Activated CD8-positive, alpha-beta memory T cell treated with anti-CD3 and anti-CD28 coated beads, Interleukin-2, amount 50 U/mL, for 24 hours (primary cell): ENCODE measurements at regions not wholly inside any gene's neighbourhood (a gene's known extent, or its start where the extent isn't known, plus 50 kb on each side); places are given as distances from the start of the nearest gene placed in this dataset.

Experiments used
- DNase-seq: peaks from one replicate; pipeline ENCODE4 v3.0.0-alpha.2; 2020; ENCODE audit errors: extremely low read depth

- DNase-seq: no peak
Measured at GRCh38 chr12:124458992-124459851, 108.2 kb downstream of the NCOR2 start.

GRCh38 chr12:124458220-124458991, 109.0 kb downstream of the NCOR2 start:
- no peak for DNase-seq

DNA sequence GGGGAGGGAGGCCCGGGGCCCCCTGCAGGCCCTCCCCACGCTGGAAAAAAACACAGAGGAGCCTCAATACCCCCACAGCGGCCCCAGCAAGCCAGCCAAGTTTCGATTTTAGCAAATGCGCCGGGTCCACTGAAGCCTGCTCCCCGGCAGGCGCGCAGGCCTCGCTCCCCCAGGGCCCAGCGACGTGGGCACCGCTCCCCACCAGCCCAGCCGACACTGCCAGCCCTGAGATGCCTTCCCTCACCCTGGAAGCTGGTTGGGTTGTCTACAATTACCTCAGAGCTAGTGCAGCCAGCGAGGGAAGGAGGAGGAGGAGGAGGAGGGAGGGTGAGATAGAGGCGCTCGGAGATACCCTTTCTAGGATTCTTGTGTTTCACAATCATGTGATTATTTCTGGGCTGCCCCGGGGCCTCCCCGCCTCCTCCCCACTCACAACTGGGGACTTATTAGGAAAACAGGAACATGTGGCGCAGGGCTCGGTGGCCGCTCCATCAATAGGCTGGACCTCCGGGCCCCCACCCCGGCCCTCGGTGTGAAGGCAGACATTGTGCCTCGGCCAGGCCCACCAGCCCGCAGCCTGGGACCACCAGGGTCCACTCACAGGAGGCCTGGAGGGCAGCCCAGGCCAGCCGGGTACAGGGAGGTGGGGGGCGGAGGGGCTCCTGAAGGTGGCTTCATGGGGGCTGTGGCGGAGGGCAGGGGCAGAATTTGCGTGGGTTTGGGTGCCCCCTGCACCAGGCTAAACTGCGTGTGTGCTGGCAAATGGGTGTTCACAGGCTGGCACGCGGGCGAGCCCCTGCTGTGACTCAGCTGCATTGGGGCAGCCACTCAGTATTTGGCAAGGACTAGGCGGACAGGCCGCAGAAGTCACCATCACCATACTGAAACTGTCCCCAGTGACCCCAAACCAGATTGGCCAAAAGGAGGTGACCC, 109.9 kb downstream of the NCOR2 start:
- DNase-seq: no peak

DNA sequence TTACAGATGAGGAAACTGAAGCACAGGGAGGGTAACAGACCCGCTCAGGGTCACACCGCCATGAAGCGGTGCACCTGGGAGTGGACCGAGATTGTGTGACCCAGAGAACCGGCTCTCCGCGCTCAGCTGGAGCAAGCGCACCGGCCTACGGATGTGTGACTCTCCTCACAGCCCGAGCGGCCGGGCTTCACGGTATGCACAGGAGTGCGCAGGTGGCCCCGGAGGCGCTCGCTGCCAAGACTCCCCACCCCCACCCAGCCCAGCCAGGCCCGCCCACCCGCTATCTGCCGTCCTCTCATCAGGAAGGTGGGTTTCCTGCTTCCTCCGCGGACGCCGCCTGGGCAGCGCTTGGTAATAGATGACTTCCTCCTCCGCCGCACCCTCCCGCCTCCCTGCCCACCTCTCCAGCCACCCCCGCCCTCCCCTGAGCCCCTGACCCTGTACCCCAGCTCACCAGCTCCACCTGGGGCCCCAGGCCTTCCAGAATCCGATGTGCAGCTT, 110.7 kb downstream of the NCOR2 start:
- no peak for DNase-seq

DNA sequence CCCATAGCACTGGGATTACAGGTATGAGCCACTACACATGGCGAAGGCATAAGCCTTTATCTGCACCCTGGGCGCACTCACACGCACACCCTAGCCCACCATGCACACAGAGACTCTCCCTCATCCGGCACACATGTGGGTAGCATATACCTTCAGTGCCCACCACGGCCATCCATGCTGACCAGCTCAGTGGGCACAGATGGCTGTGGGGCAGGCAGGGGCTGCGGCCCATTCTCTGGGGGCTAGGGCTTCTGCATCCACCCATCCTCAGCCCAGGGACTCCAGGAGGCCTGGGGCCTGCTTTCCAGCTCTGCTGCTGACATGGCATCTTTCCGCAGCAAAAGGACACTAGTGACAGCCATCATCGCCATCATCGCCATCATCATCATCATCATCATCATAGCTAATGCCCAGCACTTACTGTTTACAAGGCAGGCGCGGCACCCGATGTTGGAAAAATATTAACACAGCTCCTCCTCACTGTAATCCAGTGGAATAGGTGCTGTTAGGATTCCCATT, 111.2 kb downstream of the NCOR2 start:
- DNase-seq: no peak

GRCh38 chr12:124455336-124455735, 112.1 kb downstream of the NCOR2 start:
- DNase-seq: no peak

DNA sequence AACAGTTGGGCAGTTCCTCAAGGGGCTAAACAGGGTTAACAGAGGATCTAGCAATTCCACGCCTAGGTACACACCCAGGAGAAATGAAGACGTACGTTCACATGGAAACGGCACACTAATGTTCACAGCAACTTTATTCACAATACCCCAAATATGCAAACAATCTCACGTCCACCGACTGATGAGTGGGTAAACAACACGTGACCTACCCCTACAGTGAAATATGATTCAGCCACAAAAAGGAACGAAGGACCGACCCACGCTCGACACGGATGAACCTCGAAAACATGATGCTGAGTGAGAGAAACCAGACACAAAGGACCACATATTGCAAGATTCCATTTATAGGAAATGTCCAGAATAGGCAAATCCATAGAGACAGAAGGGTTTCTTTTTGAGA, 112.7 kb downstream of the NCOR2 start:
- DNase-seq: no peak

DNA sequence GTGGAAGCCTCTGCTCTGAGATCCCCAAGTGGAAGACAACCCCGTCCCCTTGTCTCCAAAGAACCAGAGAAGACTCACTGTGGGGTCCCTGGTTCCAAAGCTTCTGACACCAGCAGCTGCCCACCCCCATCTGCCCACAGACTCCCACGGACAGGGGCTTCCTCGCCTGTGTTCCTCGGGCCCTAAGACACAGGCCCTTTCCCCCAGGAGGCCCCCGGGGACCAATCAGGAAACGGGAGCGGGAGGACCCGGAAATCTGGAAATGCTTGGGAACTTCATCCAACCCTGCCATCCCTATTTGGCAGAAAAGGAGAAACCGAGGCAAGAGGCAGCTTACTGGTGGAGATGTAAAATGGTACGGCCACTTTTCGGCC, 113.1 kb downstream of the NCOR2 start:
- no peak for DNase-seq

DNA sequence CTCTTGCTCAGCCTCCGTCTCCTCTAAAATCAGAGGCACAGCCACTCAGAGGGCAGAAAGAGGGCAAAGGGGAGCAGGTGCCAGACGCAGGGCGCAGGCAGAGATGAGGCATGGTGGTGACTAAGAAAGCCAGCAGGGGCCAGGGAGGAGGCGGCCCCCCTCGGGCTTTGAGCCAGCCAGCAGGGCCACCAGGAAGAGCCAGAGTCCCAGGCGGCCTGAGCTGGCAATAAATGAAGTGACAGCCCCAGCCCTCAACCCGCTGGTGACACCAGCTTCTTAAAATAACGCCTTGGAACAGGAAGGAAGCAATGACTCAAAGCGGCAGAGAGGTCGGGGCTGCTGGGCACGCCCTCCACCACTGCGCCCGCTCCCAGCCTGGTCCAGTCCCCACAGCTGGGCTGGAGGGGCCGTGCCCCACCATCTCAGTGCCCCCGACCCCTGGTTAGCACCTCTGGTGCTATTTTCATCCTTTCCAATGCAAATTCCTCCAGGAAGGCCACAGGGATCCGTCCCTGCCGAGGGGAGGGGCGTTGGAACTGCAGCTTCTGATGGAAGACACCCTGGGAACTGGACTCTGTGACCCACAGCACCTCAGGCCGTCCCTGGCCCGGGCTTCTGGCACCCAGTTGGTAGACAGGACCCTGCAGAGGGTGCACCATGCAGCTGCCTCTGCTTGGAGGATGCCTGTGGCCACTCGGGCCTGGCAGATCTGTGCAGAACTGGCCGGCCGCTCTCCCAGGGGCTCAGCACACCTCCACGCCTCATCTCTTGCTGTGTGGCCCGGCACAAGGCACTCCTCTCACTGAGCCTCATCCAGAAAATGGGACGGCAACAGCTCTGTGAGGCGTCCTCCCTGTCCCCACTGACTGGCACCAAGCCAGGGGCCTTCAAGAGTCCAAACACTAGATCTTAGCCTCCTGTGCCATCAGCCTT, 113.7 kb downstream of the NCOR2 start:
- peak; percentile 62 for DNase-seq

- DNase-seq: no peak
Measured at GRCh38 chr12:124452576-124453331, 114.7 kb downstream of the NCOR2 start.

- DNase-seq: no peak
Measured at GRCh38 chr12:124451637-124452243, 115.7 kb downstream of the NCOR2 start.

DNA sequence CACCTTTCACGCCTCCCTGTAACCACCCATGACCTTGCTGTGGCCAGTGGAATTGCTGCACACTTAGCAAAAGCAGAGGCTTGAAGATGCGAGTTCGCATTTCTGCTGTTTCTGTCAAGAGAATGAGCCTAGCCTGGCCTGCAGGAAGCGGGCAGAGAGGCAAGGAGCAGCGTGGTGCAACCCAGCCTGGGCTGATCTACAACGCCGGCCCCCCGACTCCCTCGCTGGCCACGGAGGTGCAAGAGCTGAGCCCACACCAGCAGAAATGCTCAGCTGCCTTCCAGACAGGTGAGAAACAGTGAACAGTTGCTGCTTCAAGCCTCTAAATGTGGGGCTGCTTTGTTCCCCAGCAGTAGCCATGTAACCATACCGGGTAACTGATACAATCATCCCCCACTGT, 116.4 kb downstream of the NCOR2 start:
- DNase-seq: no peak

DNA sequence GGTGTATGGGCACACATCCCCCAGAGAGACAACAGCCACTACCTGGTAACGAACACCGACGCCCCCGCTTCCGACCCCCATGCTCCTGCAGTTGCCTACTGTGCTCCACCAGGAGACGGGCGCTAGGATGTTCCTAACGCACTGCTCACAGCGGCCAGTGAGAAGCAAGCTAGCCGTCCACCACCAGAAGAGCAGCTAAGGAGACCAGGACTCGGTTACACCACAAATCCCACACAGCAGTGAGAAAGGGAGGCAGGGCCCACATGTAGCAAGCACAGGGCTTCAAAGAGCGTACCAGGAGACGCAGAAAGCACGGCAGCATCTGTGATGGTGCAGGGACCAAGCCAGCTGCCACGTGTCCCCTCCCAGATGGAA, 117.0 kb downstream of the NCOR2 start:
- DNase-seq: no peak

DNA sequence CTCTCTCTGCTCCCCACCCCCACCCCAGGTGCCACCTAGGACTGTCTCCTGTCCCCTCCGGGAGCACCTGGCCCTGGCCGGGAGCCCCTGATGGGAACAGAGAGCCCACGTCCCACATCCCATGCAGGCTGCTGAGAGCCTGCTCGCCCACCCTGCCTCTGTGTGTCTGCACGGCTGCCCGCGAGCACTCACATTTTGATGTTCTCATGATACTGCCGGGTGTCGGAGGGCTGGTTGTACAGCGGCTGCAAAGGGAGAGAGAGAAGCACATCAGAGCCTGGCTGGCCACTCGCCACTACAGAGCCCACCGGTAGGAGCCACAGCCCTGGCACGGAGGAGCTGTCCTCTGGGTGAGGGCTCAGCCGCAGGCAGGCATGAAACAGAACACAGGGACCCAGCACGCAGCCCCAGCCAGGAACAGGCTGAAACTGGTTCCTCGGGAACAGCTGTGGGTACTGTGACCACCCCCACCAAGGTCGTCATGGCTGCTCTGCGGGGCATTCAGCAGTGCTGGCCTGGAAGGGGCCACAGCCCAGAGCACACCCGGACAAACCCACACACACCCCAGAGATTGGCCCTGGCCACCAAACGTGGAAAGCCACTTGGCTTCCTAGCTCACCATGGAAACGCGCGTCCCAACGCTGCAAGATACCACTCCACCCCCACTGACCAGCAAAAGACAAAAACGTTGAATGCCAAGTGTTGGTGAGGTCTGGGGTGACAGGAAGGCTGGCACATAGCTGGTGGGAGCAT, 117.6 kb downstream of the NCOR2 start:
- no peak for DNase-seq

GRCh38 chr12:124448955-124449622, 118.3 kb downstream of the NCOR2 start:
- no peak for DNase-seq

DNA sequence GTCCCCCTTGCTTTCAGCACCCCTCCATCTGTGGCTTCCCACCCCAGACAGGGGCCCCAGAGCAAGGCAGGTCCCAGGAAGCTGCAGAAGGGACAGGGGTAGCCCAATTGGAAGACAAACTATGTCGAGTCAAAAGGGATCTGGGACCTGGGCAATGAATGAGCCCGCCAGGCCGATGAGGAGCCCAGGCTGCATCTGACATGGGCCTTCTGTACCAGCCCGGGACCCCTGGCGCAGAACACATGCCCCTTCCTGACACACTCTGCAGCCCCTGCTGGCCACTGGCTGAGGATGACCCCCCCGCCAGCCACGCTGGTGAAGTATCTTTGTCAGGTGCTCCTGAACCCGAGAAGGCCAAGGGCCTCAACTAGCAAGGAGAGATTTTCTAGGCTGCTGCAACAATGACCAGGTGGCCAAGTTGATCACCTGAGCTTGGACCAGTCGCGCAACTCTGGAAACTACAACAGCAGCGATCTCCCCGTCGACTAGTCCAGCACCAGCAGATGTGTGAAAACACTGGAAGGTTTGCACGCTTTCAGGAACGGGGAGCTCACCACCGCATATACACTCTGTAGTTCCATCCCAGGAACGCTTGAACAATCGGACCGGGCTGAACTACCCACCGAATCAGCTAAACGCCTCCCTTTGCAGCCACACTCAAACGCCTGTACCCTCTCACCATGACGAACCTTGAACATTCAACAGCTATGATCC, 119.0 kb downstream of the NCOR2 start:
- no peak for DNase-seq

GRCh38 chr12:124446364-124446763, 121.0 kb downstream of the NCOR2 start:
- DNase-seq: no peak
